Keratinocyte (primary cell): ENCODE measurements at regions not wholly inside any gene's neighbourhood (a gene's known extent, or its start where the extent isn't known, plus 50 kb on each side); places are given as distances from the start of the nearest gene placed in this dataset.

Experiments used
- DNase-seq: peaks from one replicate; pipeline ENCODE4 v3.0.0-alpha.2; 2011; ENCODE audit warnings: low read depth, missing footprints, low spot score
- FAIRE-seq: peaks from 2 replicates; lab custom pipeline; 2011; peaks lifted over from hg19 to GRCh38; lab: Jason Lieb, UNC
- H2AFZ ChIP-seq: 2 replicates; pipeline ENCODE4 v1.6.0; 2012; ENCODE audit warnings: low read length, control low read depth, inconsistent platforms; ENCODE audit not compliant: control insufficient read depth
- H3K27ac ChIP-seq: 2 replicates; pipeline ENCODE4 v1.5.1; 2011; ENCODE audit warnings: low read length; ENCODE audit not compliant: control insufficient read depth, insufficient read depth
- H3K27me3 ChIP-seq: 3 replicates; pipeline ENCODE4 v1.6.0; 2011; ENCODE audit warnings: low read length; ENCODE audit not compliant: control insufficient read depth, insufficient read depth; ENCODE audit errors: extremely low read depth
- H3K36me3 ChIP-seq, 2 experiments: 2 replicates in 1 of 2; 3 replicates in 1 of 2; pipeline ENCODE4 v1.5.1; 2011; ENCODE audit warnings: low read length in 2 of 2, mild to moderate bottlenecking in 1 of 2; ENCODE audit not compliant: control insufficient read depth in 2 of 2, insufficient read depth in 2 of 2; ENCODE audit errors: extremely low read depth in 1 of 2
- H3K4me1 ChIP-seq: 3 replicates; pipeline ENCODE4 v1.5.1; 2011; ENCODE audit warnings: low read length; ENCODE audit not compliant: control insufficient read depth, insufficient read depth; ENCODE audit errors: extremely low read depth
- H3K4me2 ChIP-seq: 3 replicates; pipeline ENCODE4 v1.6.0; 2011; ENCODE audit warnings: low read depth, low read length; ENCODE audit not compliant: control insufficient read depth, insufficient read depth; ENCODE audit errors: extremely low read depth
- H3K4me3 ChIP-seq, 3 experiments: fragments of 200-600 bp in 1 of 3; sonication (generic) in 1 of 3; 2 replicates in 2 of 3; 3 replicates in 1 of 3; pipeline ENCODE4 v1.5.1; 2011 to 2016; ENCODE audit warnings: low read length in 3 of 3, mild to moderate bottlenecking in 3 of 3, control low read depth in 2 of 3, inconsistent platforms in 1 of 3, low read depth in 1 of 3, mixed read lengths in 1 of 3, mixed run types in 1 of 3, moderate library complexity in 1 of 3; ENCODE audit not compliant: control insufficient read depth in 2 of 3, insufficient read depth in 2 of 3; ENCODE audit errors: extremely low read depth in 1 of 3
- H3K79me2 ChIP-seq: 2 replicates; pipeline ENCODE4 v1.6.0; 2012; ENCODE audit warnings: low read length; ENCODE audit not compliant: control insufficient read depth, insufficient read depth
- H3K9ac ChIP-seq: 3 replicates; pipeline ENCODE4 v1.6.0; 2011; ENCODE audit warnings: low read length; ENCODE audit not compliant: control insufficient read depth, insufficient read depth; ENCODE audit errors: extremely low read depth
- H3K9me1 ChIP-seq: 3 replicates; pipeline ENCODE4 v1.6.0; 2011; ENCODE audit warnings: low read length; ENCODE audit not compliant: control insufficient read depth, insufficient read depth; ENCODE audit errors: extremely low read depth
- H3K9me3 ChIP-seq: 2 replicates; pipeline ENCODE4 v1.5.1; 2012; ENCODE audit warnings: low read depth, low read length; ENCODE audit not compliant: control insufficient read depth
- H4K20me1 ChIP-seq: 3 replicates; pipeline ENCODE4 v1.6.0; 2011; ENCODE audit warnings: low read length; ENCODE audit not compliant: control insufficient read depth, insufficient read depth; ENCODE audit errors: extremely low read depth
- EZH2 ChIP-seq: IDR thresholded peaks from one replicate; pipeline ENCODE4 v1.6.1; 2012; ENCODE audit warnings: inconsistent platforms, mild to moderate bottlenecking, low read length, moderate library complexity
- dilution Hi-C: fragments of 300-500 bp; cut with MboI; formaldehyde crosslinking; loops from one replicate; pipeline ENCODE4 v1.7.0; 2020; ENCODE audit warnings: low sequenced_read_pairs; ENCODE audit not compliant: extremely low pct_ligation_motif_present
- TF ChIP-seq, protein P1 (sequence below), 3 experiments: IDR thresholded peaks in 1 of 3; conservative IDR thresholded peaks in 1 of 3; optimal IDR thresholded peaks in 1 of 3; 2 replicates in 2 of 3; 3 replicates in 1 of 3; pipeline versions ENCODE3 to v1.5.1; 2011; ENCODE audit warnings: low read length in 3 of 3, mild to moderate bottlenecking in 3 of 3, moderate library complexity in 2 of 3, control low read depth in 1 of 3, inconsistent platforms in 1 of 3; ENCODE audit not compliant: insufficient read depth in 2 of 3; ENCODE audit errors: extremely low read depth in 1 of 3

DNA sequence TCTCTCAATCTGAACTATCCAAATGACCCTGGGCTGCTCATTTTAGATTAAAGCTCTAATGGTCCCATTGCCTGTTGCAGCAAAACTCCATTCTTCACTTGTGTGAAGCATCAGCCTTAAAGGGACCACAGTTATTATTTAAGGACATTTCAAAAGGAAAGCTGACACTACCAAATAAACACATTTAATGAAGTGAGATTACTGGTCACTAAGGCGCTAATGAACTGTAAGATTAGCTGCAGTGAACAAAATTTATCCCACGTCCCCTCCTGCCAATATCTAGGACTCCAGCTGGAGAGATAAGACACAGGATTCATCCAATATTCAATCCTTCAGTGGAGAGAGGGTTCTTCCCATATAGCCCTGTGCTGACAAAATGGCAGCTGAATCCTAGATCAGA is 1029.2 kb upstream of the SEL1L start:
- FAIRE-seq (no peak), DNase-seq (no peak)
- Histone ChIP-seq H3K27ac (no peak overlapping the region), H3K9me3 (no peaks in the 10 kb centered on the region), H4K20me1 (no peaks in the 10 kb centered on the region), H3K4me1 (no peaks in the 10 kb centered on the region), H3K9me1 (no peaks in the 10 kb centered on the region), H2AFZ (no peak overlapping the region), H3K36me3 (no peaks in the 10 kb centered on the region), H3K79me2 (no peaks in the 10 kb centered on the region), H3K4me2 (no peak overlapping the region), H3K27me3 (no peaks in the 10 kb centered on the region), H3K4me3 (no peak overlapping the region), H3K9ac (no peak overlapping the region)
- TF ChIP-seq, protein P1, sequence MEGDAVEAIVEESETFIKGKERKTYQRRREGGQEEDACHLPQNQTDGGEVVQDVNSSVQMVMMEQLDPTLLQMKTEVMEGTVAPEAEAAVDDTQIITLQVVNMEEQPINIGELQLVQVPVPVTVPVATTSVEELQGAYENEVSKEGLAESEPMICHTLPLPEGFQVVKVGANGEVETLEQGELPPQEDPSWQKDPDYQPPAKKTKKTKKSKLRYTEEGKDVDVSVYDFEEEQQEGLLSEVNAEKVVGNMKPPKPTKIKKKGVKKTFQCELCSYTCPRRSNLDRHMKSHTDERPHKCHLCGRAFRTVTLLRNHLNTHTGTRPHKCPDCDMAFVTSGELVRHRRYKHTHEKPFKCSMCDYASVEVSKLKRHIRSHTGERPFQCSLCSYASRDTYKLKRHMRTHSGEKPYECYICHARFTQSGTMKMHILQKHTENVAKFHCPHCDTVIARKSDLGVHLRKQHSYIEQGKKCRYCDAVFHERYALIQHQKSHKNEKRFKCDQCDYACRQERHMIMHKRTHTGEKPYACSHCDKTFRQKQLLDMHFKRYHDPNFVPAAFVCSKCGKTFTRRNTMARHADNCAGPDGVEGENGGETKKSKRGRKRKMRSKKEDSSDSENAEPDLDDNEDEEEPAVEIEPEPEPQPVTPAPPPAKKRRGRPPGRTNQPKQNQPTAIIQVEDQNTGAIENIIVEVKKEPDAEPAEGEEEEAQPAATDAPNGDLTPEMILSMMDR (optimal IDR thresholded peaks at IDR 0.05 in 1 of 3, IDR thresholded peaks at IDR 0.05 in 1 of 3, conservative IDR thresholded peaks at IDR 0.05 in 1 of 3; ENCODE audit: extremely low read depth in 1 of 3, insufficient read depth in 2 of 3, low read length in 3 of 3) = no peak
- dilution Hi-C loops = no loop called here

DNA sequence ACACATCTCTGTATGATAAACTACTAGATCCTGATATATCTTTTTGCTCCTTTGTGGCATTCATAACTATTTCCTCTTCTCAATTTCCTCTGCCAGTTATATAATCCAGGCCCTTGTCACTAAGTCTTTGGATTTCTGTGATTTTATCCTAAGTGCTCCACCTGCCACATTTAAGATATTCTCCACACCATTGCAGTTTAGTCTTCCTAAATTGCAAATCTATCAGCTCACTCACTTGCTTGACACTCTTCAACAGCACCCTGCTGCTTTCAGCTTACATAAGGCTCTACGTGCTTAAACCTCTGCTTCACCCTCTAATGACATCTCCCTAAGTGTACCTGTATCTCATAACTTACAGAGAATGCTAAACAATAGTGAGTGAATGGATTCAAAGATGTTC is 1032.2 kb upstream of the SEL1L start:
- dilution Hi-C loops = no loop called here

More for the DNA sequence above, 1032.2 kb upstream of the SEL1L start:
- no peaks in the 10 kb centered on the region for H3K27me3 ChIP-seq
- H3K4me1 ChIP-seq = no peaks in the 10 kb centered on the region
- no peak overlapping the region for H2AFZ ChIP-seq
- H4K20me1 ChIP-seq = no peaks in the 10 kb centered on the region
- H3K9ac ChIP-seq = no peak overlapping the region
- no peaks in the 10 kb centered on the region for H3K9me3 ChIP-seq
- H3K9me1 ChIP-seq = no peaks in the 10 kb centered on the region
- no peaks in the 10 kb centered on the region for H3K79me2 ChIP-seq
- no peak overlapping the region for H3K27ac ChIP-seq
- no peak overlapping the region for H3K4me2 ChIP-seq
- FAIRE-seq (no peak), DNase-seq (no peak)
- no peak for TF ChIP-seq EZH2
- TF ChIP-seq, protein P1 (optimal IDR thresholded peaks at IDR 0.05 in 1 of 3, IDR thresholded peaks at IDR 0.05 in 1 of 3, conservative IDR thresholded peaks at IDR 0.05 in 1 of 3; ENCODE audit: extremely low read depth in 1 of 3, insufficient read depth in 2 of 3, low read length in 3 of 3) = no peak
- no peak overlapping the region for H3K4me3 ChIP-seq
- no peaks in the 10 kb centered on the region for H3K36me3 ChIP-seq
